GM19372 (cell line): ENCODE measurements at regions not wholly inside any gene's neighbourhood (a gene's known extent, or its start where the extent isn't known, plus 50 kb on each side); places are given as distances from the start of the nearest gene placed in this dataset.
"Not testable (repeated sequence)": the region's sequence is repeated elsewhere in the genome, so short reads cannot be mapped to it uniquely, and the experiment has no call there.

Experiments used
- ATAC-seq: cut with Tn5 transposase; IDR thresholded peaks from one replicate; pipeline ENCODE4 v1.9.1; 2021; ENCODE audit warnings: mild to moderate bottlenecking, low read depth, moderate library complexity; ENCODE audit not compliant: unreplicated experiment

DNA sequence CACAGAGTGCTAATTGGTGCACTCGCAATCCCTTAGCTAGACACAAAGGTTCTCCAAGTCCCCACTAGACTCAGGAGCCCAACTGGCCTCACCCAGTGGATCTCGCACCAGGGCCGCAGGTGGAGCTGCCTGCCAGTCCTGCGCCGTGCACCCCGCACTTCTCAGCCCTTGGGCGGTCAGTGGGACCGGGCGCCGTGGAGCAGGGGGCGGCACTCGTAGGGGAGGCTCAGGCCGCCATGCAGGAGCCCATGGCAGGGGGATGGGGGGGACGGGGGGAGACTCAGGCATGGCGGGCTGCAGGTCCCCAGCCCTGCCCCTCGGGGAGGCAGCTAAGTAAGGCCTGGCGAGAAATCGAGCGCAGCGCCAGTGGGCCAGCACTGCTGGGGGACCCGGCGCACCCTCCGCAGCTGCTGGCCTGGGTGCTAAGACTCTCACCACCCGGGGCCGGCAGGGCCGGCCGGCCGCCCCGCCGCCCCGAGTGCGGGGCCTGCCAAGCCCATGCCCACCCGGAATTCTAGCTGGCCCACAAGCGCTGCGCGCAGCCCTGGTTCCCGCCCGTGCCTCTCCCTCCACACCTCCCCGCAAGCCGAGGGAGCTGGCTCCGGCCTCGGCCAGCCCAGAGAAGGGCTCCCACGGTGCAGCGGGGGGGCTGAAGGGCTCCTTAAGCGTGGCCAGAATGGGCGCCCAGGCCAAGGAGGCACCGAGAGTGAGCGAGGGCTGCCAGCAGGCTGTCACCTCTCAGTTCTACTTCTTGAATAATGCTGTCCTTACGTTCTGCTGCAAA is 258.2 kb downstream of the GALC start:
- not testable (repeated sequence) for ATAC-seq

DNA sequence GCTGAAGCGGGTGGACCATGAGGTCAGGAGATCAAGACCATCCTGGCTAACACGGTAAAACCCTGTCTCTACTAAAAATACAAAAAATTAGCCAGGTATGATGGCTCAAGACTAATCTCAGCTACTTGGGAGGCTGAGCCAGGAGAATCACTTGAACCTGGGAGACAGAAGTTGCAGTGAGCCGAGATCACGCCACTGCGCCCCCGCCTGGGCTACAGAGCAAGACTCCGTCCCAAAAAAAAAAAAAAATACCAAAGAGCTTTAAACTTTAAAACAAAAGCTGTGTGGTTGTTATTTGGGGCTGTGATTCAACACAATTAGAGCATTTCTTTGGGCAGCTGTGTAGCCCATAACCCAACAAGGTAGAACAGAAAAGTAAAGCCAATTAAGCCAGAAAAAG is 259.9 kb downstream of the GALC start:
- not testable (repeated sequence) for ATAC-seq

DNA sequence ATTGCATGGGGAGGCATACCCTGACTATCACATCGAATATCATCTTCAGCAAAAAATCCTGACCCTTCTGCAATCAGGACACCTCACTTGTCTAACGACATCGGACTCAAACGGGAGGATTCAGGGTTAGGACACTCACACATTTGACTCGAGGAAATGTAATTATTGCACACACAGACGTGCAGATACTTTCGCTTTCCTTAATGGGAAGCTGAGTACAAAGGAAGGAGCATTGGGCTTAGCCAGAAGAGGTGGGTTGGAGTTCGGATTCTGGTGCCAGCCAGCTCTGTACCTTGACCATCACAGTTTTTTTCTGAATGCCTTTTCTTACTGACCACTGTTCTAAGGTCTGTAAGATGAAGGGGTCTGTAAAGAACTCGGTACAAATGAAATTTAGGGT is 260.4 kb downstream of the GALC start:
- no peak for ATAC-seq

DNA sequence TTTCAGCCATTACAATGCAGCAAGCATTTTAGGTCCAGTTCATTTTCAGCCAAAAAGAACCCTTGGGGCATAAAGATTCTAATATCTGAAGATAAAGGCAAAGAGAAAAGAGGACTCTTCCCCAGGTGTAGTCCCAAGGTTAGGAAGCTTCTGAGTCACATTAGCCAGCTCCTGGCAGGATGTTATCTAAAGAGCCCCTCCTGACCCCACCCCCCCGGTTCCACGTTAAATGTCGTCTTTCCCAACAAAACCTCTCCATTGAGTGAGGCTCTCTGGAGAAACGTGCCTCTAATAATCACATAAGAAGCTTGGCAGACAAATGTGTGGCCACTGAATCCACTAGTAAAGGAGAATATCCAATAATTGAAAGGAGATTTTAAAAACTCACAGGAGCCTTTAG is 267.7 kb downstream of the GALC start:
- no peak for ATAC-seq

DNA sequence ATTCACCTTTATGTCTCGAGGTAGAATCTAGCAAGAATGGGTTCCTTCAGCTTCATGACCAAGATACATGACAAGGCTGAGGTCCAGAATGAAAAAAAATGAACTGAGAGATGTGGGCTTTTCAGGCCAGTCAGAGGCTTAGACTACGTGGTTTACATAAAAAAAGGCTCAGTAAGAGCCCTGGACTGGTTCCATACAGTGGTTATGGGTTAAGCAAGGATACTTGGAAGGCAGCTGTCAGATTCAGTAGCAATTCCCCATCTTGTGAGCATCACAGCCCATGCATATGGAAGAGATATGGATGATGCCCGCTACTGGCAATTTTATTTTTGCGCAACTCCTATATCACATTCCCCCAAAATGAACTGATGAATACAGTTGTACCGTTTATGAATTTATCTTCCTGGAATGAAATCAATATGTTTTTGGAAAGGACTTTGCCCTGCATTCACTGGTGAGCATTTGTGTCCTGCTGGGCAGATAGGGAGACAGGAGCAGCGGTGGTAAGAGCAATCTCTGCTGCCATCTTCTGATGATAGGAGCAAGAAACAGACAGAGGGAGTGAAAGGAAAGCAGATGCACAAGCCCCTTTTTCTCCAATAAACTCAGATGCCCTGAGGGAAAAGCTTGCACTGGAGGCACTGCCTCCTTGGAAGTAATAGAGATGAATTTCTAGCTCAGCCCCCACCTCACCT is 280.4 kb downstream of the GALC start:
- no peak for ATAC-seq

DNA sequence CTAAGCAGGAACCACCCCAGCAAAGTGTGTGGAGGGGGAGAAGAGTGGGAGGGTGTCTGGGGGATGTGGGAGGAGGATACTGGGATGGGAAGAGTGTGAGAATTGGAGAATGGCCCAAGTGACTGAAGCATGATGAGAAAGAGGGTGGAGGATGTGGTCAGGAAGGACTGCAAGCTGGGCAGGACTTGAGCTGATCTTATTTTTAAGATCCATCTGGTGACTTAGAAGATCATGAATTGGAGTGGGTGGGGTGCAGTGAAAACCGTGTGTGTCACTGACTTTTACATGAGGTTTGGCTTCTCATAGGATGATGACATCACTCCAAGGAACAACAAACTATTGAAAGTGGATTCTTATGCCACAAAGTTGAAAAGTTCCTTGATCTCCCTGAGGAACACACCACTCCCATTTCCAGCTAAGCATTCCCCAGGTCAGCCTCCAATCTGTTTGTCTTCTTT is 287.5 kb downstream of the GALC start:
- no peak for ATAC-seq

DNA sequence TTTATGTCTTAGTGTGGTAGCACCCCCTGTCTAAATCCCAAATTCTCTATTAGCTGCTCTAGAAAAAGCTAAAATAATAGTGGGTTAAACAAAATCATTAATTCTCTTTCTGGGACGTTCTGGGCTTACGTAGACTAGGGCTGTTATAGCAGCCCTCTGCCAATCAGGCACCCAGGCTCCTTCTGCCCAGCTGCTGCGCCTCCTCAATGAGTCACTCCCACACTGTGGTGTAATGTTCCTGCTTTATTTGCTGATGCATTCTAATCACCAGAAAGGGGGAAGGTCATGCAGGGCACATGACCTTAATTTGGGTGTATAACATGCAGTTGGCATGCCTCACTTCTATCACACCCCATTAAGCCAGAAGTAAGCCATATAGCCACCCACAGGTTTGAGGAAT is 294.5 kb downstream of the GALC start:
- no peak for ATAC-seq

DNA sequence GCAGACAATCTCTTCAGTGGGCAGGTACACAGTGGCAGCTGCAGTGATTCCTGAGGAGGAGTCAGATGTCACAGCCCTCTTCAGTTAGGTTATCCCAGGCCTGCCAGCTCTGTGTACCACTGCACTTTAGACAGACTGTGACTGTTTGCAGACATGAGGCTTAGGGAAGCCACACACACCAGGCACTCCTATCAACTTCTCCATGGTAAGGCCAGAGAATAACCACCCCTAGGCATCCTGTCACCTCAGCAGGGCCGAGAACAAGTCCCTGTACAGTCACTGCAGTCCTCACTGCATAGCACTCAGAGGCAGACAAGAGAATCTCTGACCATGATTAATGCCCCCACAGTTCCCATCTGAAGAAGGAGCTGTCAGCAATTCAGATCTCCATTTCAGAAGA is 296.5 kb downstream of the GALC start:
- ATAC-seq, result no peak

DNA sequence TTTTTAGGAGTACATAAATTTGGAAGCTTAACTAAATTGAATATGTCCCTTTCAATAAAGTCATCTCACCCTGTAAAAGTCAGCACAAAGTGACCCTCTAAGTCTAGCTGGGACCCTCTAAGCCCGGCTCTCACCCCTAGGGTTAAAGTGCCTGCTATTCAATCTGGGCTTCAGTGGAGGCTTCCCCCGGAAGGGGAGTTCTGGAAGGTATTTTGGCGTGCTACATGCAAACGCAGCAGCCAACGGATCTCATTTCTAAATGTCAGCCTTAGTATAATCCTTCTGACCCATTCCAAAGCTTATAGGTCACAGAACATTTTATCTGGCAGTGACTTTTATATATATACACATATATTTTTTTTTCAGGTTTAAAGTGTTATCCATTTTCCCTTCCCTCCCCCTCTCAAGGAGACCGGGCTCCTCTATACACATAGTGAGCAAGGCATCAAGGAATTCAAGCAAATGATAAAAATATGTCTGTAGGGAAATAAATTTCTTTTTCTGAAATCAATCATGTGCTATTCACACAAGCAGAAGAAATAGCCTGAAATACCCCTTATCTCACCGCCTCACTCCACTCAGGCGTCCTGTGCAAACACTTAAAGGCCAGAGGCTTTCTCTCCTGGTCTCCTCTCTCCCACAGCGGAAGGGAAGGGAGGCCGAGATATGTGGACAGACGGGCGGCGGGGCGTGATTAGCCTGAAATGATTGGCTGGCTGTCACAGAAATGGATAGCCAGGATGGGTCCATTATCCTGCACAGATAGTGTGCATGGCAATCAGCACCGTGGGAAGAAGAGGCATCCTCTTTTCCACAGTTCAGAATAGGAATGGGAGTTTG is 301.7 kb downstream of the GALC start:
- no peak for ATAC-seq

DNA sequence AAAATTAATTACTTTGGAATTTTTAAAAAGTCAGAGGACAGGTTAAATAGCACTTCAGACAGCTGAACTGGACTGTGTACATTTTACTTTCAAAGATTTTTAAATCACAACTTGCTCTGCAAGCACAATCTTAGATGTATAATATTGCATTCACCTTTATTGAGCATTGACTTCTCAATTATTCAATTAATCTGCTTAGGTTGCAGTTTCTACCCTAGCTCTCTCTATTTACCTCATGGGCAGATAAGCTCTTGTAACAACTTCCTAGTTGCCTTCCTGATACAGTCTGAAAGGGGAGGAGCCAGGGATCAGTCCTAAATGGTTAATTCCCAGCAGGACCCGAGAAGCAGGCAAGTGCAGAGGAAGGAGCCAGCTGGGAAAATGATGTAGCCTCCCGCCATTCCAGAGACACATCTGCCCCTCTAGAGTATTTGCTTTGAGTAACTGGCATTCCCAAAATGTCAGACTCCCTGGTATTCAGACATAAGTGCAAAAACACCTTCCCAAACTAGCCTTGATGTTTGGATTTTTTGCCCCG is 302.8 kb downstream of the GALC start:
- ATAC-seq, result no peak

DNA sequence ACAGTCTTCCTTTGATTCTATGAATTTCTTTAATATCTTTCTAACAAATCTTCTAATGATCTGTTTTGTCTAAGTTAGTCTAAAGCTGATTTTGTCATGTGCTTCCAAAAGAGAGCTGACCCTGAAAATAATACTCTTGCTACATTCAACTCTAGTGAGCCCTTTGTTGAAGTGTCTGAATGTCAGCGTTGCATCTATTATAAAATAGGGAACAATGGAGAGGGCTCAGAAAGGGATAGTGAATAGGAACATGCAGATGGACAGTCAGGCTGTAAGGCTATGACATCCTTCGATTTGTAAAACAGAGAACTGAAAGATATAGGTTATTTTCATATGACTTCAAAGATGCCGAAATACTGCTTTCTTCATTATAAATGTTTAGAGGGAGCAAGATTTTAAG is 304.5 kb downstream of the GALC start:
- ATAC-seq, result no peak

DNA sequence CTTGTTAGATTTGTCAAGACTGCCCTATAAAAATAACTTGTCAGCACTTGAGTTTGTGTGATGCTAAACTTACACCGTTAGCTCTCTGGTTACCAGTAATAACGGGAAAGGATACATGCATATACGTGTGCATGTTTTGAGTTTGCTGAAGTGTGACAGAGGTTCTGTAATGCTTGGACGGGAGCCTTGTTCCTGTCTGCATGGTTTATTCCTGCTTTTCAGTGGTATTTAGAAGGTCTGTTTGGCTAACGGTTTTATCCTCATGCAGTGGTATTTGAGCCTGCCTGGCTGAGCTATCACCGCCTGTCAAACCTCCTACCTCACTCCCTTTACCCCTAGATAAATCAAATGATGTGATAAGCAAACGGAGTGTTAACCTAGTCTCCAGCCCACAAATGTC is 305.6 kb downstream of the GALC start:
- no peak for ATAC-seq

DNA sequence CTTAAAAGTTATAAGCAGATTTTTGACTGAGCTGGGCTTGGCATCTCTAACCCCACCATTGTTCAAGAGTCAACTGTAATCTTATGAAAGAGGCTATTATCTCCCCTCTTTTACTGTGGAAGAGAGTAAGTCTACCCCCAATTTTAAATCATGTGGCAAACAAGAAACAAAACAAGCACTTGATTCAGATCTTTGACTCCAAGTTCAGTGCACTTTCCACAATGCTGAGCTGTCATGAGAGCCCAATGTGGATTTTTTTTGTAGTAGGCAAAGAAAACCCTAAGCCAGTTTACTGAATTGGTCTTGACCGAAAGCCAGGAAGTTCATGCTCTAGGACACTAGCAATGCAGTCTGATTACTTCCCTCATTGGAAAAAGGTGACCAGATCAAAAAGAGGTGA is 306.2 kb downstream of the GALC start:
- no peak for ATAC-seq

DNA sequence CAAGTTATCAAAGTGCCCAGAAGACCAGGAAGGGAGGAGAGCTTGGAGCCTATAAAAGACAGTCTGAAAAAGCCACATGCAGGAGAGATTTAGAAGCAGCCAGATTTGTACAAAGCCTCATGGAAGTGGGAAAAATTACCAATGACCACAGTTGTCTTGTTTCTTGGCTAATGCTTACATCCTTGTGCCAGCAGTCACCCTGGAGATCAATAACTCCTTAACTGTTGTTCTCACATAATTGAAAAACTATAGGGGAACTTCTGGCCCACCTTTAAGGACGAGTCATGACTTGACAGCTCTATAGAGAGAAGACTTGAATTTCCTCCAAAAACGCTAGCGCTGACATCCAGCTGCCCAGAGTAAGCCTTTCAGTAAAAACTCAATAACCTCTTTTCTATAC is 313.1 kb downstream of the GALC start:
- ATAC-seq, result no peak

DNA sequence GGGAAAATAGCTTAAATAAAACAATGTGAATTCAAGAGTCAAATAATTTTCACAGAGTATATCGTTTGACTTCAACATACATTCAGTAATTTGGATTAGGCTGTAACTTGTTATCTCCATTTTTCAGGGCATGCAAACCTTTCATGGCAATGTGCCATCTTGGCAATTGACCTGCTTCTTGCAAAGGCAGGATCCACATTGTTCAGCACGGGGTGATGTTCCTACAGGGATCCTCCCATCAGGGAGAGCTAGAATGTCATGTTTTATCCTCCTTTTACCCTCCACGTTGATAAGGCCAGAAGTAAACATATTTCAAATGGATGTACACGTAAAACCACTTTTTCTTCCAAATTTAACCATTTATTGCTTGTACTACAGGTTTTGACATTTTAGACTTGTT is 314.4 kb downstream of the GALC start:
- ATAC-seq, result no peak

DNA sequence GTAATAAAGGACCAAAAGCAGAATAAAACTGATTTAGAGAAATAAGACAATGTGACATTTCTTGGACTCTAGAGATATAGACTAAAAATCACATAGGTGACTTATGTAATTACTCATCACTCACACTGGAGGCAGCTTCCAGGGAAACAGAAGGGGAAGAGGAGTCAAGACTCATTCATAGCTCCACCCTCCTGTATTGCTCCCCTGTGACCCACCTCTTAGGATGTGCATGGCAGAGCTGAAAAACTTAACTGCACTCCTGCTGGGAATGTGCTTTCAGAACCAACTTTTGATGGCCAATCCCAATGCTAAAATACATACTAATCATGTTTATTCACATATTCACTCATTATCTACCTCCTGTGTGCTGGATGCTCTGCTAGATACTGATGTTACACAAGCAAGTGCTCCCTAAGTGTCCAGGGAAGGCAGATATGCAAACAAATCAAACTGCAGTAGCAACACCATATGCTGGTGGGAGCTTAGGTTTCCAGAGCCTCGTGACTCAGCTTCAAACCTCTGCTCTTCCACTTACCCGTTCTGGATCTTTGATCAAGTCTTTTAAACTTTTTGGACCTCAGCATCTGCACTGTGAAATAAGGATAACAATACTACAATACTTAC is 316.1 kb downstream of the GALC start:
- ATAC-seq, result no peak

DNA sequence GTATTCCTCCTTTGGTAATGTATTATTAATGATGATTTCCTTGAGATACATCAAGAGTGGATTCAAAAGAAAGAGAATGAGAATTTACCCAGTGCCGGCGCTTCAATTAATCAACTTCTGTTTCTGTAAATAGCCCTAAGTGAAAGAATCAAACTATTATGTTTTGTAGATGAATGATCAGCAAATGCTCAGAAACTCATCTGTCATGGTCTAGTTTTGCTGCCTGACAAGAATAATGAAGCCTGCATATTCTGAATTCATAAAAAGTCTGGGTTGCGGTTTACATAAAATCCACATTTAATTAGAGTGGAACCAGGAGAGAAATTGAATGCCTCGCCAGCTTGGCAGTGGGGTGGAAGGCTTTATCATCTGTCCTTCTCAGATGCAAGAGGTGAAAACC is 325.3 kb downstream of the GALC start:
- ATAC-seq, result no peak

DNA sequence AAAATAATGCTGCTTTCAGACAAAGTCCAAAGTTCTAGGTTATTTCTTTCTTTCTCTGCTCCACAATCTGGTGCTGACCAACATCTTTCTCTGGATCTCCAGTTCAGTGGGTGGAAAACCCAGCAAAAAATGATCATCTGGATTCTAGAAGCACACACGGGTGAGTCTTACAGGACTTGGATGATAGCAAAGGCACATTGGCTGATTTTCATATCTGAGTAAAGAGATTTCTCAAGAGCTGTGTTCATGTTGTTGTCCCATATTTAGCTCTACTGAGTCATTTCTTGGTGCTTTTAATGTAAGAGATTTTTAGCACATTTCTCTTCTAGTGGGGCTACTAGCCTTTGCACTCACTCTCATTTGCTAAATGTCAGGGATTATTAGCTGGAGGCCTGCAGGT is 336.7 kb downstream of the GALC start:
- ATAC-seq, result no peak

DNA sequence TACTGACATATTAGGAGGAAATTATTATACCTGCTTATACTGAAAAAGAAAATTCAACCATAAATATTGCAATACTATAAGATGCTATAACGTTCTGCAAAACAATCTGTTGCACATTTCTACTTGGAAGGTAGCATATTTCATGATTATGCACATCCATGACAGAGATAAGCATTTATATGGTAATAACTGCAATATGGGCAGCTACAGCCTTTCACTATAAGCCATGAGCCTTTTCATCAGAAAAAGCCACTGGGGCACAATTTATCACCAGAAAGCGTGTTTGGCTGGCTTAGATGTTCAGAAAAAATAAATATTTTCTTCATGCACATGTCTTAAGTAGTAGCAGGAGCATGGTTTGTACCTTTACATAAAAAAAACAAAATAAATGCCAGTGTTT is 340.7 kb downstream of the GALC start:
- no peak for ATAC-seq

DNA sequence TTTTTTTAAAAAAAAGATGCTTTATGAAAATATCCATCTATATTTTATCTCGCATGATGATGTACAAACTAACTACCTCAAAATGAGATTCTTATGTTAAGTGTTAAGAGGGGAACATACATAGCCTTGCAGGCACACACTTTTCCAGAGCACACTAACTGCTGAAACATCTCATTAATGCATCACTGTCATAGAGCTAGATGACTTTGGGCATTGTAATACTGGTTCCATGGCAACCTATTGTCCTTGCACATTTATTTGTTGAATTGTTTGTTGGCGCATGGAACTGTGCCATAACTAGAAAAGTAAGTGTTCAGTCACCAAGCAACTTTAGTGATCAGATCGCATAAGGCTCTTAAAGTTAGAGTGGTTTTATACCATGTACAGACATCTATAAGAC is 348.3 kb downstream of the GALC start:
- ATAC-seq, result no peak

DNA sequence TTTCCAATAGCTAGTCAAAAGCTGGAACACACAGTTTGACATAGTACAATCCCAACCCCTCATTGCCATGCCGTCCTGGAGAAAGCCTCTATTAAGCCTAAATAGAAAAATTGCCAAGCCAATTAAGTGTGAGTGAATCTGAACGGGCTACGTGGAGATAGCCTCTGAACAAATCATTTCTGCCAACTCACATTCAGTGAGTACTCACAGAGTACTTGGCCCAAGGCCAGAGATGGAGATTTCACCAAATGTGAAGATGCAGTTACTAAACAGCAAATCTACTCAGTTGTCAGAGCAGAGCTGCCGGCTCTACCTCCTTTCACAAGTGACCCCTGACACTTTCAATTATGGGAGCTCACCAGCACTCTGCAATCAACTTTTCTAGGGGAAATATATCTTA is 350.0 kb downstream of the GALC start:
- no peak for ATAC-seq
